Natural killer cell (primary cell): ENCODE measurements at regions not wholly inside any gene's neighbourhood (a gene's known extent, or its start where the extent isn't known, plus 50 kb on each side); places are given as distances from the start of the nearest gene placed in this dataset.
A peak's percentile ranks its signal among the peaks of the same experiment; 100 is the strongest.

Source experiments
- ATAC-seq, 3 donors: fragments of 150-1000 bp in 2 of 3; fragments of 200-7000 bp in 1 of 3; cut with Tn5 transposase; 1 replicate in 1 of 3; 2 replicates in 2 of 3; pipeline ENCODE4 v1.10.0; 2021; ENCODE audit warnings: mild to moderate bottlenecking in 2 of 3, moderate library complexity in 2 of 3
- DNase-seq, 2 donors: peaks; one replicate each; pipeline versions ENCODE4 v3.0.0 to v3.0.0-alpha.2; 2013 to 2021; ENCODE audit warnings: mixed read lengths in 1 of 2
- H3K27ac ChIP-seq: one replicate; pipeline ENCODE4 v1.5.1; 2013; ENCODE audit warnings: mild to moderate bottlenecking, low read length
- H3K27me3 ChIP-seq: one replicate; pipeline ENCODE4 v1.6.1; 2013; ENCODE audit warnings: low read length; ENCODE audit not compliant: control insufficient read depth, insufficient read depth
- H3K36me3 ChIP-seq: one replicate; pipeline ENCODE4 v1.6.1; 2013; ENCODE audit warnings: low read length; ENCODE audit not compliant: control insufficient read depth, insufficient read depth
- H3K4me1 ChIP-seq: one replicate; pipeline ENCODE4 v1.6.1; 2013; ENCODE audit warnings: low read length; ENCODE audit not compliant: control insufficient read depth, insufficient read depth
- H3K4me3 ChIP-seq: one replicate; pipeline ENCODE4 v1.5.1; 2013; ENCODE audit warnings: low read length
- H3K9me3 ChIP-seq: one replicate; pipeline ENCODE4 v1.6.1; 2013; ENCODE audit warnings: low read length; ENCODE audit not compliant: control insufficient read depth, insufficient read depth
- H3K27ac Mint-ChIP-seq, 2 donors: one replicate each; pipeline ENCODE4 v1.8.0; 2022; ENCODE audit warnings: mild to moderate bottlenecking in 2 of 2, mixed read lengths in 2 of 2, moderate library complexity in 1 of 2
- H3K27me3 Mint-ChIP-seq, 2 donors: one replicate each; pipeline ENCODE4 v1.8.0; 2022; ENCODE audit warnings: low read depth in 2 of 2, mixed read lengths in 2 of 2
- H3K36me3 Mint-ChIP-seq: one replicate; pipeline ENCODE4 v1.8.0; 2022; ENCODE audit warnings: mixed read lengths
- H3K4me1 Mint-ChIP-seq, 2 donors: one replicate each; pipeline ENCODE4 v1.8.0; 2022; ENCODE audit warnings: mixed read lengths in 2 of 2
- H3K4me3 Mint-ChIP-seq: one replicate; pipeline ENCODE4 v1.8.0; 2022; ENCODE audit warnings: mild to moderate bottlenecking, moderate library complexity, mixed read lengths
- H3K9me3 Mint-ChIP-seq, 2 donors: one replicate each; pipeline ENCODE4 v1.8.0; 2022; ENCODE audit warnings: mixed read lengths in 2 of 2
- WGBS: methylation state at CpG from one replicate; pipeline ENCODE4 v1.1.7; 2013; ENCODE audit warnings: missing lambda C conversion rate; ENCODE audit not compliant: insufficient coverage; 5-methylcytosine and 5-hydroxymethylcytosine counted together
- intact Hi-C: fragments of 100-400 bp; cut with micrococcal nuclease; formaldehyde crosslinking; loops from one replicate; pipeline ENCODE4 v1.14.2; 2022
- TF ChIP-seq, protein P1 (sequence below): fragments of 200-600 bp; IDR thresholded peaks from one replicate; pipeline ENCODE4 v1.8.0; 2022; ENCODE audit warnings: antibody characterized with exemption

DNA sequence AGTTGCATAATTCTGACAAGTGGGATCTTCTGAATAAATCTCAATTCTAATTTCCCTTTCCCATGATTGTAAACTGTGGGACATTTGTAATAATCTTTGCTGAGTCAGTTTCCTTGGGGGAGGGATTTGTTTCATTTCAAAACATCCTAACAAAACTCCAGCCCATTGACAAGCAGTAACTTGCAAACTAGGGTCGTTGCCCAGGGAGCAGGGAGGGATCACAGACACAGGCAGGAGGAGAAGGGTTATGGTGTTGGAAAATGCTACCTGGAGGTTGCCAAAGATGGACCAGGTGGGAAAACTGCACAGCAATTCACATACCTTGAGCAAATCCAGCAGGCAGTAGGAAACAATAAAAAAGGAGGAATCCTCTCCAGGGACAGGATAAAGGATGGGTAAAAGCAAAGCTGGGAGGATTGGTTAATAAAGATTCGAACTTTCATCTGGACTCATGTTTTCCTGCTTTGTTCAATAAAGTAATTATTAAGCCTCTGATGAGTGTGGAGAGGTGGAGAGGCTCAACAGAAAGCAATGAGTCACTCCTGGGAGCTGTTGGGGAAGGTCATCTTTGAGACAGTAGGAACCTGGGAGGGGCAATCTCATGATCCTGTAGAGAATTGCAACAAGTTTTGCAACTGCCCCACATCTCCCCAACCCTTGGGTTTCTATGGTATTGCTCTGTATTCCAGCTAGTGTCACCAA is 87.3 kb upstream of the AKIRIN2 start:
- intact Hi-C loops = no loop called here
- Histone ChIP-seq H3K27me3 (no peaks in the 10 kb centered on the region), H3K27ac (no peak overlapping the region), H3K4me3 (no peak overlapping the region), H3K9me3 (no peaks in the 10 kb centered on the region), H3K4me1 (no peaks in the 10 kb centered on the region), H3K36me3 (no peaks in the 10 kb centered on the region)
- H3K27ac Mint-ChIP-seq = no peak overlapping the region
- DNase-seq (no peak), ATAC-seq (peak in 1 of 3 donors; percentile 52)
- WGBS = 61% methylated on average over 2 of the region's 2 CpGs
- no peaks in the 10 kb centered on the region for H3K4me1 Mint-ChIP-seq
- H3K27me3 Mint-ChIP-seq = peaks cover 8 to 16% of the 10 kb centered on the region in 2 donors
- no peaks in the 10 kb centered on the region for H3K9me3 Mint-ChIP-seq
- H3K36me3 Mint-ChIP-seq = no peaks in the 10 kb centered on the region
- TF ChIP-seq, protein P1, sequence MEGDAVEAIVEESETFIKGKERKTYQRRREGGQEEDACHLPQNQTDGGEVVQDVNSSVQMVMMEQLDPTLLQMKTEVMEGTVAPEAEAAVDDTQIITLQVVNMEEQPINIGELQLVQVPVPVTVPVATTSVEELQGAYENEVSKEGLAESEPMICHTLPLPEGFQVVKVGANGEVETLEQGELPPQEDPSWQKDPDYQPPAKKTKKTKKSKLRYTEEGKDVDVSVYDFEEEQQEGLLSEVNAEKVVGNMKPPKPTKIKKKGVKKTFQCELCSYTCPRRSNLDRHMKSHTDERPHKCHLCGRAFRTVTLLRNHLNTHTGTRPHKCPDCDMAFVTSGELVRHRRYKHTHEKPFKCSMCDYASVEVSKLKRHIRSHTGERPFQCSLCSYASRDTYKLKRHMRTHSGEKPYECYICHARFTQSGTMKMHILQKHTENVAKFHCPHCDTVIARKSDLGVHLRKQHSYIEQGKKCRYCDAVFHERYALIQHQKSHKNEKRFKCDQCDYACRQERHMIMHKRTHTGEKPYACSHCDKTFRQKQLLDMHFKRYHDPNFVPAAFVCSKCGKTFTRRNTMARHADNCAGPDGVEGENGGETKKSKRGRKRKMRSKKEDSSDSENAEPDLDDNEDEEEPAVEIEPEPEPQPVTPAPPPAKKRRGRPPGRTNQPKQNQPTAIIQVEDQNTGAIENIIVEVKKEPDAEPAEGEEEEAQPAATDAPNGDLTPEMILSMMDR = no peak
- H3K4me3 Mint-ChIP-seq = no peak overlapping the region

DNA sequence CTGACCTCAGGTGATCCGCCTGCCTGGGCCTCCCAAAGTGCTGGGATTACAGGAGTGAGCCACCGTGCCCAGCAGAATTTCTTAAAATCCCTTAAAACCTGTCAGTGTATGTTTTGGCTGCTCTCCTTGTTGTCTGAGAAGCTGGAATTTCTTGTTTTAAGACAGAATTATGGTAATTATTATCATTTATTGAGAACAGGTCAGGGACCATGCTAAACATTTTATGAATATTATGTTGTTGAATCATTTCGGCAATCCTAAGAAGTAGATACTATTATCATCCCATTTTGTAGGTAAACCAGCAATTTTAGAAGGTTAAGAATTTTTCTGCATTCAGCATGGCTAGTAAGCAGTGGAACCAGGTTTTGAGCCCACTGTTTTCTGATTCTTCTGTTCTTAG is 86.1 kb upstream of the AKIRIN2 start:
- no peak for DNase-seq
- Histone ChIP-seq H3K4me1 (no peaks in the 10 kb centered on the region), H3K4me3 (no peak overlapping the region), H3K9me3 (no peaks in the 10 kb centered on the region), H3K27me3 (no peaks in the 10 kb centered on the region), H3K27ac (no peak overlapping the region), H3K36me3 (no peaks in the 10 kb centered on the region)
- TF ChIP-seq, protein P1 = no peak
- Mint-ChIP-seq H3K9me3 (no peaks in the 10 kb centered on the region), H3K4me1 (no peaks in the 10 kb centered on the region), H3K4me3 (no peak overlapping the region), H3K27ac (no peak overlapping the region), H3K36me3 (no peaks in the 10 kb centered on the region), H3K27me3 (peaks cover 8 to 16% of the 10 kb centered on the region in 2 donors)
- intact Hi-C loops = no loop called here
- no peak for ATAC-seq
- WGBS = 100% methylated on average over 2 of the region's 3 CpGs

DNA sequence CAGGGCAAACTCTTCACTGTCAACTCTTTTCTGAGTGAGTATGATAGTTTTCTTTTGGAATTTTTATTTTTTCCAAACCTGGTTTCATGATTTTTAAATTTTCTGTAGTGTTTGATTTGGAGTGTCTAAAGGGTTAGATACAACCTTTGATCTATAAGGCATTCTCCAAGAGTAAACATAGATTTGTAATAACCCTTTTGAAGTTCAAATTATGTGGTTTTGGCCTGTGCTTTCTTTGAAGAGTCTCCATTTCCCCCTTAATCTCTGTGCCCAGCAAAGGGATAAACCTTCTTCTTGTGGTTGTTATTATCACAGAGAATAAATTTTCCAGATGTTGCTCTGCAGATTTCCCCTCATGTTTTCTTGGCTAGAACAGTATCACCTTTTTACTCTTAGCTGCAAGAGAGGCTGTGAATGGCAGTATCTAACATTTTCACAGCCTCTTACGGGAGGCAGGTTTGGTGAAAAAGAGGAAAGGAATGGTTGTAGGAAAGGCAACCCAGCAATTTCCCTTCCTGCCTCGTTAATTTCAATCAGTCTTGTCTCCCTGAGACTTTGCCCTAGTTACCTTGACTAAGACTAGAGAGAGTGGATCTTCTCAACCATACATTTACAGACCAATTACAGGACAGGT is 83.3 kb upstream of the AKIRIN2 start:
- DNase-seq = no peak
- Histone ChIP-seq H3K27ac (no peak overlapping the region), H3K9me3 (no peaks in the 10 kb centered on the region), H3K27me3 (no peaks in the 10 kb centered on the region), H3K36me3 (no peaks in the 10 kb centered on the region), H3K4me3 (no peak overlapping the region), H3K4me1 (no peaks in the 10 kb centered on the region)
- ATAC-seq = no peak
- TF ChIP-seq, protein P1 = no peak
- Mint-ChIP-seq H3K9me3 (no peaks in the 10 kb centered on the region), H3K4me3 (no peak overlapping the region), H3K27me3 (peaks cover 8 to 16% of the 10 kb centered on the region in 2 donors), H3K4me1 (no peaks in the 10 kb centered on the region), H3K36me3 (no peaks in the 10 kb centered on the region), H3K27ac (no peak overlapping the region)
- intact Hi-C loops = no loop called here
- WGBS = 100% methylated on average over 2 of the region's 2 CpGs
